ENCODE measurements at regions not wholly inside any gene's neighbourhood (a gene's known extent, or its start where the extent isn't known, plus 50 kb on each side); places are given as distances from the start of the nearest gene placed in this dataset.
A peak's percentile ranks its signal among the peaks of the same experiment; 100 is the strongest.

DNA sequence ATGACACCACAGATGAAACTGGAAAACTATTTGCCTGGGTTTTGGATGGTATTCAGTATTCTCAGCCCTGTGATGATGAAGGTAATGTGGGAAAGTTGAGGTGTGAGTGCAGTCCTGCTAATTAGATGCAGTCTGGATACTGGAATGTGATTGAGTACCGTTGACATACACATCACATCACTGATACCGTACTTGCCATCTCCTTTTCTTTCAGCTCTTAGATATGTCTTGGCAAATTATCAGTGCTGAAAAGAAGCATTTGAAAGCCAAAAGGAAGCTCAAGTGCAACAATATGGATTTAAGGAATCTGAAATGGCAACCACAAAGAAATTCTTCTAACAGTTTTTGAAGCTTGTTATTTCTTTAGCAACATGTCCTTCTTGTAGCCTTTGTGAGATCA, 381.4 kb upstream of the TGFBR2 start:
- DNase-seq: no peak

- DNase-seq: no peak
These were observed 379.7 kb upstream of the TGFBR2 start for GRCh38 chr3:30226601-30227151.

- peak in 1 of 5 donors; percentile 74 for DNase-seq
These were observed 378.7 kb upstream of the TGFBR2 start for GRCh38 chr3:30227571-30228301.

GRCh38 chr3:30228302-30228631, 378.1 kb upstream of the TGFBR2 start:
- DNase-seq: no peak

DNA sequence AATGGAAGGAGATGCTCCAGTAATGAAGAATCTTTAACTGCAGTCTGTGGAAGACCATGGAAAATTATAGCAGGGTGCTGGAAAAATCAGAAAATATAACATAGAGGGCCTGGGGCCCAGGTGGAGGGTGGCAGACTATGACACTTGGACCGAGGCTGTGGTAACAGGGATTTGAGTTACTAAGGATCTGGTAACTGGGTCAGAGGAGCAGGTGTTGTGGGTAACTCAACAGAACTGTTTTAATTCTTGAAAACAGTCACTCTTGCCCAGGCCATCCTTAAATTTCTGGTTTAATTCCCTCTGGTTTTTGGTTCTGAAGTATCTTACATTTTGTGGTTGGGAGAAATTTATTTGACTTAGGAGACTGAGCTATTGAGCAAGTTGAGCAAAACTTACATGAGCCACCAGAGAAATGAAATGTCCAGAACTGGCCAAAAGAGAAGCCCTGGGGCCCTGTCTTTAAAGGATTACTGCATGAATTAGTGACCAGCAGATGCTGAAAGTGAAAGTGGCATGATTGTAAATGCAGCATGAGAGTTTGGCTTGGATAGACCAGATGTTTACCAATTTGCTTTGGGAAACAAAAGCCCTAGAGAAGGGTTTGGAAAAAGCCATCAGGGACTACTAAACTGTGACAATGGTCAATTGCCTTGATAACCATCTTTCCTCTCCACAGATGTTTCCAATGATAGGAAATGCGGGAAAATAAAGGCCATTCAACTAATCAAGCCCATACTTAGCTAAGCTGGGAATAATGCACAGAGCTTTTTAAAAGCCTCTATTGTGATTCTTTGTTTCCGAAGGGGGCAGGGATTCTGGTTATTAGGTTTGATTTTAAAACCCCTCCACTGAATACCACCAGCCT, 374.9 kb upstream of the TGFBR2 start:
- no peak for DNase-seq

DNA sequence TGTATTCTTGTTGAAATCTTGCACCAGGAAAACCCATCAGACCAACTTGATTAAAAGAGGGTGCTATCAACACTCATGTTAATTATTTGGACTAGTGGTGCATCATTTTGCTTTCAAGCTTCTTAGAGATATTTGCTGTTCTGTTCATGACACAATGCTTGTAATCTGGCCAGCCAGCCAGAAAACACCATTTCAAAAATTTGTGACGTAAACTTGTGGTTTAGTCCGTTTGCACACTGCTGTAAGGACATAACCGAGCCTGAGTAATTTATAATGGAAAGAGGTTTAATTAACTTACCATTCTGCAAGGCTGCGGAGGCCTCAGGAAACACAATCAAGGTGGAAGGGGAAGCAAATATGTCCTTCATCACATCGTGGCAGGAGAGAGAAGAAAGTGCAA, 374.3 kb upstream of the TGFBR2 start:
- DNase-seq: no peak

- no peak for DNase-seq
These were observed 372.3 kb upstream of the TGFBR2 start for GRCh38 chr3:30233913-30234646.

DNA sequence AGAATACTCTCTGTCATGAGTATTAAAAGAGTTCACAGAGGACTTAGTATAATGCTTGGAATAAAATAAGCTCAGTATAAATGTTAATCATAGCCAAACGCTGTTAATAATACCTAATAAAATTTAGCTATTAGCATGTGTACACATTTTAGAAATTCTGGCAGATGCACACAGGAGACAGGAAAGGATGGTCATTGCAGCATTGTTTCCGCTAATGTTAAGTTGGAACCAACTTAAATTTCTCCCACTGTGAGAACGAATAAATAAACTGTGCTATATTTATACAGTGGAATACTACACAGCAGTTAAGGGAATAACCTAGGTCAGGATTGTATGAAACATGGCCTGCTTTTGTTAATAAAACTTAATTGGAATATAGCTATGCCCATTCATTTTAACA, 370.4 kb upstream of the TGFBR2 start:
- no peak for DNase-seq

- no peak for DNase-seq
These were observed 364.7 kb upstream of the TGFBR2 start for GRCh38 chr3:30241721-30242120.

DNA sequence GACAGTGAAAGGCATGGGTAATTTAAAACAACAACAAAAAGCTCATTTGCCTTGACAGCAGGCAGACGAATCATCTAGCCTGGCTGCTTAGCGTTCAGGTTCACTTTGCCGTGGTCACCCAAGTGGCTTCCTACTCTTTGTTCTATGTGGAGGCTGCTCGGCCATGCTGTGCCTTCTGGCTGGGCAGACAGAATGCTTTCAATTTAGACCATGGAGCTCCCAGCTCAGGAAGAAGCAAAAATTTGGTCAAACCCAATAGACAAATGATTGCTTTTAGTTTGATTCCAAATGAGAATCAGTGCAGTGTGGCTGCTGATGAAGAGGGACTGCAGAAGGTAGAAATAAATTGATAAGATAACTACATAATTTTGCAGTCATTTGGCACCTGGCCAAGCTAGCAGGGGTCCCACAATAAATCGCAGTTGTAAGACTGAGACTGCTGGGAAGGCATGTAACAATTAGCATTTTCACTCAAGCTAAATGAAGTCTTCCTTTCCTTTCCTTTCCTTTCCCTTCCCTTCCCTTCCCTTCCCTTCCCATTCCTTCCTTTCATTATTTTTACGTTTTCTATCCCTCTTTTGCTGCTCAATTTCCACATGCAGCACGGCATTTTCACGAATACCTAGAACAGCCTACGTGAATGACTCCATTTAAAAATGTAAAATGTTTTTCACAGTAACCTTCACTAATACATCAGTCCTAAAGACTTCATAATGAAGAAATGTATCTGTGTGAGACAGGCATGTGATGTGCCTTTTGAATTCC, 360.4 kb upstream of the TGFBR2 start:
- no peak for DNase-seq

GRCh38 chr3:30248423-30248822, 358.0 kb upstream of the TGFBR2 start:
- peak in 1 of 5 donors; percentile 21 for DNase-seq

GRCh38 chr3:30252474-30252873, 353.9 kb upstream of the TGFBR2 start:
- DNase-seq: no peak

DNA sequence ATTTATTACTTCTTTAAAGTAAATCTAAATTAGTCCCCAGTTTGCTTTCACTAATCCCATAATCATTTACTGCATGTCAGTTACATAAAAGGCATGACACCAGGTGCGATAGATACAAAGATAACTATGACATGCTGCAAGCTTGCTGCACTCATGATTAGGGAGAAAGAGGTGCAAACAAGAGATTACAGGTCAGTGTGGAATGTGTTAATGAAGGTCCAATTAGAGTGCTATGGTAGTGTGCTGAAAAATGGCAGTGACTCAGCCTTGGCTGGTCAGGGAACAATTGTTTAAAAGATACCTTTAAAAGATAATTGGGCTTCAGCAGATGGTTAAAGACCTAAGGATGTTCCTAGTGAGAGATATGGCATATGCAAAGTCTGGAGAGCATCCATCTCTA, 352.6 kb upstream of the TGFBR2 start:
- no peak for DNase-seq

DNA sequence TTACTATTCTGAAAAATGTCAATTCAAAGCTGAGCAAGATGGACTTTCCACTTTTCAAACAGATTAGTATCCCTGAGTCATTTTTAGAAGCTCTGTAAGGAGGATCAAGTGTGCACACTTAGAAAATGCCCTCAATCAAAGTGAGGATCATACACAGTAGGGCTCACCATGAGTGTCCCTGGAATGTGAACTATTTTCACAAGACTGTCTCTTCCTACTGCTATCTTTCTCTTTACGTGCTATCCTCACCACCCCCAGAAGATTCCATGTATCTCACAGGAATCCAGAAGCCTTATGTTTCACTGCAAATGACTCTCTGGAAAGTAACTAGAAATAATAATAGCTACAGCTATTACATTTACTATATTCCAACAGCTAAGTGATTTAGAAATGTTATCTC, 349.9 kb upstream of the TGFBR2 start:
- DNase-seq: no peak

DNA sequence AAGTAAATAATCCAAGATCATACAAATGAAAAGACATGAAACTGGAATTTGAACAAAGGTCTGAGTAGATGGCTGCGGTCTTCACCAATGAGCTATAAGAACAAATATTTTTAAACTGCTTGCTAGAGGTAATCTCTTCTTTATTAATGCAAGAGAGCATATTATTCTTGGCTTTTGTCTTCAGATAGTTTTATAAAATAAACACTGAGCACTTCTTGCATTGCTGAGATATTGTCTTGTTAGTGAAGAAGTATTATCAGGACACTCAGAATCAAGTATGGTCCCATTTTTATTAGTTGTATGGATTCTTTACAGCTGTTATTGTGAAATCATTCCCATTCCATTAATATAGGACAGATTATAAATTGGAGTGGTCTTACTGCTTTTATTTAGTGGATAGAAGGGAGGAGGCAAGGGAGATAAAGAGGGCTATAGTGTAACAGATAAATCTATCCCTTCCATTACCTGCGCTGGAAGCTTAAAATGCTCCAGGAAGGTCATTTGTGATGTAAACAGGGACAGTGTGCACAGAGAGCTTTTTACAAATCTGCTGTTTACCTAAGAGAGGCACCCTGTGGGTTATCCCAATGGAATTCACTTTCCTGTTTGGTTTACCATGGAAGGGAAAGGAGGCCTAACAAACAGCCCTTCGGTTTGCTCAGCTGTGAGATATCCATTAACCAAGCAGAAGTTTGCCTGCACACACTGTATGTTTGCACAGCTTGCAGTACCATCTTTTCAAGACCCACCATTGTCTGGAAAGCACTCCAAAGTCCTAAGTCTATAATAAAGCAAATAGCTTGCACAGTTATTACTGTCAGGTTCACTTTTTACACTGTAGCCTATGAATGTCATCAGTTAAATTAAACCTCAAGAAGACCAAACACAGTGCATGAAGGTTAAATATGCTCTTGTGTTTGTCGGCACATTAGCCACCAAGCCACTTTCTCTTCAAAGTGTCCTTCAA, 347.7 kb upstream of the TGFBR2 start:
- DNase-seq: no peak

DNA sequence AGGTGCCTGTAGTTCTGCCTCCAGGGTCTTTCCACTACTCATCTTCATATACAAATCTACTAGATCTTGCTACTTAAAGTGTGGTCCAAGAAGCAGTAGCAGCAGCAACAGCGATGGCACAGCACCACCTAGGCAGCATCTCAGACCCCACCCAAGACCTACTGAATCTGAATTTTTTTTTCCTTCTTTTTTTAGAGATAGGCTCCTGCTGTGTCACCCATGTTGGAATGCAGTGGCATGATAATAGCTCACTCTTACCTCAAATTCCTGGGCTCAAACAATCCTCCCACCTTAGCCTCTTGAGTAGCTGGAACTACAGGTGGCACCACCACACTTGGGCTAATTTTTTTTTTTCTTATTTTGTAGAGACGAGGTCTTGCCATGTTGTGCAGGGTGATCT, 346.7 kb upstream of the TGFBR2 start:
- DNase-seq: no peak

DNA sequence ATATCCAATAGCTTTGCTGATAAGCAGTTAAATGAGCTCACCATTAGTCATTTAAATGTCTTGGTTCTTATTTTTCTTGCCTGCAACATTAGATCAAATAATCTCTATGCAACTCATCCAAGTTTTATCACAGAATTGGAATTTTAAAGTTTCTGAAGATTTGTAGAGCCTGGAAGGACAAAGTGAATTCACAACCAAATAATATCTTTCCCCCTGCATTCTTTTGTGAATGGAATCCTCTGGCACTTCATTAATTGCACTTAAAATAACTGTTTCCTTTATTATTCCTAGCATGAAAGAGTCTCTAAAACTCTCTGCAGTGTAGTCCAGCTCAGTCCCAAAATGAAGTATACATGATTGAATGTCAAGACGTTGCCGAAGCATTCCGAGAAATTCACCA, 345.6 kb upstream of the TGFBR2 start:
- DNase-seq: no peak

DNA sequence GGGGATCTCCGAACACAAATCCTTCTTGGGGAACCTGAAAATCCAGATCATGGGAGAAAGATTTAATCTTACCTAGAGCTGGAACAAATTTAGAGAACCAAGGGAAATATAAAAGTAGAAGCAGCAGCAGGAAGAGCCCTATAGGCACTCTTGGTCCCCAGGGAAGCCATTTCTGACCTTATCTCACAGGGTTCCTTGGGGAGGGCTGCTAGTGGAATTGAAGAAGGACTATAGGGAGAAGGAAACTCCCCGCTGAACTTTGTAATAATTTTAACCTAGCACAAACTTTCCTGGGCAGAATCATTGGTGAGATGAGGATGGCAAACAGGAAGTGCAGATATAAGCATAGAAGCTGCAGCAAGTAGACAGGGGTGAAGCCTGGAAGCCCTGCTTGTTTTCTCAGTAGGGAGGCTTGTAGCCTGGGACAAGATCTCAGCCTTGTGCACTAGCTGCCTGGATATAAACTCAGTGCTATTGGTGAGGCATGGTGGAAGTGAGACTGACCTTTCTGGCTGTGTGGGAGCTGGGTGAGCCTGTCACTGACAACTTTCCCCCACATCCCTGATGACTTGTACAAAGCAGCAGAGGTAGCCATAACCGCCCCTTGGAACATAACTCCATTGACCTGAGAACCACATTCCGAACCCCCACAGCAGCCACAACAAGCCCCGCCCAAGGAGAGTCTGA, 343.0 kb upstream of the TGFBR2 start:
- no peak for DNase-seq

DNA sequence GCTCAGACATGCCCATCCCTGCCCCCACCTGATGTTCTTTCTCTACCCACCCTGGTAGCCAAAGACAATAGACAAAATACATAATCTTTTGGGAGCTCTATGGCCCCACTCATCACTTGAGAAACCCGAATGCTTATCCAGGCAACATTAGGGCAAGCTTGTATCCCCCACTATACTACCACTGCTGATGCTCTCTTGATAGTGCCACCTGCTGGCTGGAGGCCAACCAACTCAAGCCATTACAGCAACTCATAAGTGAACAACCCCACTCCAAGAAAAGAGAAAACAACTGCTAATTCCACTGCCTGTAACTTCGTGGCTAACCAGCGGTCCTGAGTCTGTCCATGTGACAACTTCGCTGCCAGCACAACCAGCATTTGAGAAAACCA, 342.5 kb upstream of the TGFBR2 start:
- no peak for DNase-seq

DNA sequence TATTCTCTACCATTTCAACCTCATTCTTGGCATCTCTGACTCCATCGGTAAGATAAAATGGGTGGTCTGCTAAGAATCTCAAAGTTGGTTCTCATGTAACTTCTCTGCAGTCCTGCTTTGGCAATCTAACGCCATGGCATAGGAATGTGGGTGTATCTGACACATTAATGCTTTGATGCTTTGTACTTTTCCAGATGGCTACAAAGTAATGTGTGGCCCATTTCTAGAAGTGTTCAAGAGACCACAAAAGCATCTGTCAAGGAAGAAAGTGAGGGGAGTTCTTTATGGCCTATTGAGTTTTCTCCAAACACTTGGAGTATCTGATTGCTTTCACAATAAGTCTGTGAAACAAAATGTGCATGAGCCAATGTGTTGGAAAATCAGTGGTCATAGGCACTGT, 339.9 kb upstream of the TGFBR2 start:
- DNase-seq: no peak

- no peak for DNase-seq
These were observed 338.1 kb upstream of the TGFBR2 start for GRCh38 chr3:30268288-30268687.

All from T-helper 1 cell (primary cell).